ENCODE measurements at regions not wholly inside any gene's neighbourhood (a gene's known extent, or its start where the extent isn't known, plus 50 kb on each side); places are given as distances from the start of the nearest gene placed in this dataset.

DNA sequence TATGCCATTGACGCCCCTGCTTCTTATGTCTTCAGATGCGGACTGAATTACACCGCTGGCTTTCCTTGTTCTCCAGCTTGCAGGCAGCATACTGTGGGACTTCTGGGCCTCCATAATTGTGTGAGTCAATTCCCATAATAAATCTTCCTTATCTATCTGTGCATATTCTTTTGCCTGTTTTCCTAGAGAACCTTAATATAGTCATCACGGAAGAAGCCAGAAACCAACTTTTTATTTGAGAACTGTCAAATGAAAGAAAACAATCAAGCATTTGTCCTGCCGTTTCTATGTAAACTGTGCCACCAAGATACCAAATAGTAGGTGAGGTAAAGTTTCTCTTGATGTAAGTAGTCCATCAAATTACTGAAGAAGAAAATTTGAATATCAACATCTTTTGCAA is 51.8 kb upstream of the B3GALNT1 start:
- no peak for DNase-seq (ENCODE audit: low read depth)

DNA sequence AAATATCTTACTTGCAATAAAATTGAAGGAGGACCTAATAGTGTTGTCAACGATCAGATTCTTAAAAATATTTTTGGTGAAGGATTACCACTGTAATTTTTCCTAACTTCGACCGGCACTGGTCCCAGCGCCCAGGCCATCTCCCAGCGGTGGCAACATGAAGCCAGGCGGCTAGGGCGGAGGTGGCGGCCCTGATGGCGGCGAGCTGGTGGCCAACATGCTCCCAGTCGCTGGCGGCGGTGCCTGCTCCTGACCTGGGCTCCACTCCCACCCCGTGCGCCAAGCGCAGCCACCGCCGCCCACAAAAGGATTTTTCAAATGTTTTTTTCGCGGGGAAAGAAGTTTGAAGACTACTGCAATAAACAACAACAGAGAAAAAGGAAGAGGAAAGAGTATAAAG is 56.5 kb upstream of the B3GALNT1 start:
- no peak for DNase-seq (ENCODE audit: low read depth)

DNA sequence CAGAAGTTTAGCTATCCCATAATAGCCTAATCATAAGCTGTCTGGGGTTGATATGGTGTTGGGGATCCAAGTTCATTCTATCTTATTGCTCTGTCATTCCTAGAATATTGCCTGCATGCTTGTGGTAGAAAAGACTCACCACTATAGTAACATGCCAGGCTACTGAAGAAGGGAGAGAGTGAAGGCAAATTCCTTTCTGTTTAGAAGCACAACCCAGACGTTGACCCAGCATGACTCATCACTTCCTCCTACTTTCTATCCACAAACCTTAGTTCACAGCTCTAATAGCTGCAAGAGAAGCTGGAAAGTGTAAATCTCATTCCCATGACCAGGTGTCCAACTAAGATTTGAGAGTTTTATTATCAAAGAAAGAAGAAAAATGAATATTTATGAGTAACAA is 57.8 kb upstream of the NMD3 start:
- peak; percentile 52 for DNase-seq (ENCODE audit: low read depth)

DNA sequence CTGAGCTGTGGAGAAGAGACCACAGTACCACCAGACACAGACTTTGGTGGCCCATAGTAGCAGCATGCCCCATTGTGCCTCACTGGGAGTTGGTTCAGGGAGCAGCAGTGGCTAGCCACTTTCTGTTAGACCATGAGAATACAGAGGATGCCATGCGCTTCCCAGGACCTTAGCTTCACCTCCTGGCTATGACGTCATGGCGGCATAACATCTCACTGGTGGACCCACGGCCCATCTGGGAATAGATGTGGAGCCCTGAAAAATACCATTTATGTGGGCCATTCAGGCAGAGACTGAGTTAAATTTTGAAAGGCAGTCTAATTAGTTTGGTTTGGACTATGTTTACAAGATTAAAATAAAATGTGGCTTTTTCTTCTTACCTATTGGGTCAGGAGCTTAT is 55.1 kb upstream of the NMD3 start:
- DNase-seq (ENCODE audit: low read depth): no peak

DNA sequence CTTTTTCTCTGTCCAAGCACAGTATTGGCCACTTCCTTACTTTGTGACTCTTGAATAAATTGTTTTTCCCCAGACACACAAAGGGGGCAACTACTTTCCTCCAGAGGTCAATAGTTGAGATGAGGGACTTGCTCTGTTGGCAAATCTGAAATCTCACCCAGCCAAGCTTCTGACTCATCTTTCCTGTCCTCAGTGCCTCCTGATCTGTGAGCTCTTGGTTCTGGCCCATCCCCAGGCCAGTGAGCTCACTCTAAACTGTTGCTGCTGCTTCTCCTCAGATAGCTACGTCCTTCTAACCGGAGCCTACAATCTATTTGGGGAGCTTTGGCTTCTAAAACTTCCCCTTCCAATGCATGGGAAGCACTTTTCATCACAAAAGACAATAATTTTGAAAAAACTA is 50.0 kb upstream of the NMD3 start:
- DNase-seq (ENCODE audit: low read depth): no peak
